ENCODE measurements at regions not wholly inside any gene's neighbourhood (a gene's known extent, or its start where the extent isn't known, plus 50 kb on each side); places are given as distances from the start of the nearest gene placed in this dataset.

DNA sequence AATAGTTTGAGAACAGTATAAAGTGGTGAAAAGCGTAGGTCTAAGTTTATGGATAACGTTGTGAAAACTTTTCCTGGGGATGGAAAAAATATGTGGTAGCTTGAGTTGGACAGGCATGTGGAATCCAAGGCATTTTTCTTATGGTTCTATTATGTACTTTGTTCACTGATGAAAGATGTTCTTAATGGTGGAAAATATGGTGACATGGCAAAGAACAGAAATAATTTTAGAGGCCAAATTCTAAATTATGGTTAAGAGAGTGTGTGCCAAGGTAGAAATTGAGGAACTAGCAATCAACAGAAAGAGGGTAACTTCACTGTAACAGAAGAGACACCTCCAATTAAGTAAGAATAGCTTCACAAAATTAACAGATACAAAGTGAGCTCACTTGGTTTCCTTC, 427.8 kb downstream of the SLC6A15 start:
- TF ChIP-seq, protein P1, sequence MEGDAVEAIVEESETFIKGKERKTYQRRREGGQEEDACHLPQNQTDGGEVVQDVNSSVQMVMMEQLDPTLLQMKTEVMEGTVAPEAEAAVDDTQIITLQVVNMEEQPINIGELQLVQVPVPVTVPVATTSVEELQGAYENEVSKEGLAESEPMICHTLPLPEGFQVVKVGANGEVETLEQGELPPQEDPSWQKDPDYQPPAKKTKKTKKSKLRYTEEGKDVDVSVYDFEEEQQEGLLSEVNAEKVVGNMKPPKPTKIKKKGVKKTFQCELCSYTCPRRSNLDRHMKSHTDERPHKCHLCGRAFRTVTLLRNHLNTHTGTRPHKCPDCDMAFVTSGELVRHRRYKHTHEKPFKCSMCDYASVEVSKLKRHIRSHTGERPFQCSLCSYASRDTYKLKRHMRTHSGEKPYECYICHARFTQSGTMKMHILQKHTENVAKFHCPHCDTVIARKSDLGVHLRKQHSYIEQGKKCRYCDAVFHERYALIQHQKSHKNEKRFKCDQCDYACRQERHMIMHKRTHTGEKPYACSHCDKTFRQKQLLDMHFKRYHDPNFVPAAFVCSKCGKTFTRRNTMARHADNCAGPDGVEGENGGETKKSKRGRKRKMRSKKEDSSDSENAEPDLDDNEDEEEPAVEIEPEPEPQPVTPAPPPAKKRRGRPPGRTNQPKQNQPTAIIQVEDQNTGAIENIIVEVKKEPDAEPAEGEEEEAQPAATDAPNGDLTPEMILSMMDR (IDR thresholded peaks at IDR 0.05; ENCODE audit: low read depth, low read length), result no peak
- TF ChIP-seq EZH2phosphoT487 (IDR thresholded peaks at IDR 0.05; ENCODE audit: low read depth), result no peak
